WTC11 (cell line): ENCODE measurements at regions not wholly inside any gene's neighbourhood (a gene's known extent, or its start where the extent isn't known, plus 50 kb on each side); places are given as distances from the start of the nearest gene placed in this dataset.

Source experiments
- NFYB ChIP-seq: sonication (generic); formaldehyde crosslinking; conservative IDR thresholded peaks from 2 replicates; pipeline ENCODE4 v1.8.0; 2022; ENCODE audit warnings: low read depth, missing genetic modification reagents
- USF1 ChIP-seq: sonication (generic); formaldehyde crosslinking; IDR thresholded peaks from 2 replicates; pipeline ENCODE4 v1.8.0; 2022; ENCODE audit warnings: mild to moderate bottlenecking, missing genetic modification reagents

- no peak for TF ChIP-seq NFYB (CRISPR knock-in tag)
- no peak for TF ChIP-seq USF1 (CRISPR knock-in tag)
Observed at GRCh38 chr10:23955456-23956225, 253.3 kb upstream of the KIAA1217 start.
